ENCODE measurements at regions not wholly inside any gene's neighbourhood (a gene's known extent, or its start where the extent isn't known, plus 50 kb on each side); places are given as distances from the start of the nearest gene placed in this dataset.

DNA sequence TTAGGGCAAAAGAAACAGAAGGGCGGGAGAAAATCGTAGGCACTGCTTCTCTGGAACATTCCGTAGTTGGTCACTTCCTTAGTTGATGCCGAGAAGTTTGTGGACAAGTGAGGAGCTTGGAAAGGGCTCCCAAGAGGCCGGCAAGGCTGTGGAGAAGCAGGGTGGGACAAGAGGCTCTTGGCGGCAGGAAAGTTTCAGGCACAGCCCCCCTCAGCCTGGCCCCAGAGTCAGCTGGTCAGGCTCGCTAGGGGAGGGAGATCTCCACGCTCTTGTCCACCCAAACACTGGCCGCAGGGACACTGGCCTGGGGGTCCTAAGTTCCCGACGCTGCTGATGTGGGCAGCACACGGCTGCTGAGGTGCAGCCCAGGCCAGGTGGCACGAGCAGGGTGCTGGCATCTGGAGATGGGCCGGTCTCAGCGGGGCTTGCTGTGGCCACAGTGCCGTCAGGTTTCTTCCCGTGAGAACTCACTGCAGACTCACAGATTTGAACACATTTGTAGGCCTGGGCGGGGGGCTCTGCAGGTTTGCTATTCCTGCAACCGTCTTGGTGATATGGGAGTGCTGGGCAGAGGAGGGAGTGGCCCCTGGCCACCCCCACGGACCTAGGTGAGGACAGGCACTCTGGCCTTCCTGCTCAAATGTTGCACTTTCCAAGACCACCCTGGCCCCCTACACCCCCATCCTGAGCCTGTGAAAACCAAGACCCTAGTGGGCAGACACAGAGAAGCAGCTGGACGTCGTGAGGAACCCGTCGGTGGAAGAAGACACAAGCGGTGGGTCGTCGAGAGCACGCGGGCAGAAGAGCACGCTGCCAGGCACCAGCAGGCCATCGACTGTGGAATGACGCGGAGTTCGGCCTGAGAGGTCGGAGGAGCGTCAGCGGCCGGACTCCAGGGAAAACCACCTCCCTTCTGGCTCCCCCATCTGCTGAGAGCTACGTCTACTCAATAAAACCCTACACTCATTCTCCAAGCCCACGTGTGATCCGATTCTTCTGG, 160.1 kb downstream of the ERMARD start:
- no peak for DNase-seq (ENCODE audit: low spot score)
- ChIA-PET POLR2A (ENCODE audit: low non-redundant PET) (no interaction called here), CTCF (no interaction called here)
- H3K27ac ChIP-seq: no peak overlapping the region
- TF ChIP-seq, protein P1, sequence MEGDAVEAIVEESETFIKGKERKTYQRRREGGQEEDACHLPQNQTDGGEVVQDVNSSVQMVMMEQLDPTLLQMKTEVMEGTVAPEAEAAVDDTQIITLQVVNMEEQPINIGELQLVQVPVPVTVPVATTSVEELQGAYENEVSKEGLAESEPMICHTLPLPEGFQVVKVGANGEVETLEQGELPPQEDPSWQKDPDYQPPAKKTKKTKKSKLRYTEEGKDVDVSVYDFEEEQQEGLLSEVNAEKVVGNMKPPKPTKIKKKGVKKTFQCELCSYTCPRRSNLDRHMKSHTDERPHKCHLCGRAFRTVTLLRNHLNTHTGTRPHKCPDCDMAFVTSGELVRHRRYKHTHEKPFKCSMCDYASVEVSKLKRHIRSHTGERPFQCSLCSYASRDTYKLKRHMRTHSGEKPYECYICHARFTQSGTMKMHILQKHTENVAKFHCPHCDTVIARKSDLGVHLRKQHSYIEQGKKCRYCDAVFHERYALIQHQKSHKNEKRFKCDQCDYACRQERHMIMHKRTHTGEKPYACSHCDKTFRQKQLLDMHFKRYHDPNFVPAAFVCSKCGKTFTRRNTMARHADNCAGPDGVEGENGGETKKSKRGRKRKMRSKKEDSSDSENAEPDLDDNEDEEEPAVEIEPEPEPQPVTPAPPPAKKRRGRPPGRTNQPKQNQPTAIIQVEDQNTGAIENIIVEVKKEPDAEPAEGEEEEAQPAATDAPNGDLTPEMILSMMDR (conservative IDR thresholded peaks at IDR 0.05; ENCODE audit: low read depth): no peak

DNA sequence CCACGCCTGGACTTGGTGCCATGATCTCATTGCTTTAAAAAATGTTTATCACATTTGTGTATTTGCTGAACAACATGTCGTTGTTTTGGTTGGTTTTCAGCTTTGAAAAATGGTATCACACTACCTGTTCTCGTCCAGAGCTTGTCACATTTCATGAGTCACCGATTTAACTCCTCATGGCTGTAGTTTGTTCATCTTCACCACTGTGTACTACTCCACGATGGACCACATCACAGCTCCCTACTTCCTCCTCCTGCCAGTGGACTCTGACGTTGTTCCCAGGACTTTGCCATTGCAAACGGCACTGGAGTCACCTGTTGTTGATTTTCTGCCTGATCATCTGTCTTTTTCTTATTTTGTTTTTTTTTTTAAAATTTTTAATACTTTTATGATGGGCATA, 157.7 kb downstream of the ERMARD start:
- H3K27ac ChIP-seq: no peak overlapping the region
- POLR2A ChIA-PET (ENCODE audit: low non-redundant PET): no interaction called here
- CTCF ChIA-PET: no interaction called here
- DNase-seq (ENCODE audit: low spot score): no peak
- TF ChIP-seq, protein P1 (conservative IDR thresholded peaks at IDR 0.05; ENCODE audit: low read depth): no peak

DNA sequence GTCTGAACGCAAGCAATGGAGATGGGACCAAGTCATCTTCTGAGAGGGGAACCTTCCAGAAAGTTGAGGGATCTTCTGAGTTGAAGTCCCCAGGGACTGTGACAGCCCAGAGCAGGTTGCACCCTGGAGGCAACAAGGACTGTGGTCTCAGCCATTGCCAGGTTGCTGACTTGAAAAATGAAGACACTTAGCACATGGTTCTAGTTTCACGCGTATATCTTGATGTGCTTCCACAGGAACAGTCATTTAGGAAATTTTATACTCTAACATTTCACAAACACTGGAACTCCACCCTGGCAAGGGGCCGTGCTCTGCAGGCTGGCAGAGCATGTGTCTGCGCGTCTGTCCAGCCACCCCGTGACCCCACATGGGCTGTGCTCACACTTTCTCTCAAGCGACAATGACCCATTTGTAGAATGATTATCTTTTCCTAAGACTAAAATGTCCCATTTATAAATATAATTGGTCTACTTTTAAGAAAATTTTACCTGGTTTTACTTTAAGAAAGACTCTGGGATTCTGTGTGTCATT, 157.0 kb downstream of the ERMARD start:
- POLR2A ChIA-PET (ENCODE audit: low non-redundant PET): no interaction called here
- TF ChIP-seq, protein P1 (conservative IDR thresholded peaks at IDR 0.05; ENCODE audit: low read depth): no peak

DNA sequence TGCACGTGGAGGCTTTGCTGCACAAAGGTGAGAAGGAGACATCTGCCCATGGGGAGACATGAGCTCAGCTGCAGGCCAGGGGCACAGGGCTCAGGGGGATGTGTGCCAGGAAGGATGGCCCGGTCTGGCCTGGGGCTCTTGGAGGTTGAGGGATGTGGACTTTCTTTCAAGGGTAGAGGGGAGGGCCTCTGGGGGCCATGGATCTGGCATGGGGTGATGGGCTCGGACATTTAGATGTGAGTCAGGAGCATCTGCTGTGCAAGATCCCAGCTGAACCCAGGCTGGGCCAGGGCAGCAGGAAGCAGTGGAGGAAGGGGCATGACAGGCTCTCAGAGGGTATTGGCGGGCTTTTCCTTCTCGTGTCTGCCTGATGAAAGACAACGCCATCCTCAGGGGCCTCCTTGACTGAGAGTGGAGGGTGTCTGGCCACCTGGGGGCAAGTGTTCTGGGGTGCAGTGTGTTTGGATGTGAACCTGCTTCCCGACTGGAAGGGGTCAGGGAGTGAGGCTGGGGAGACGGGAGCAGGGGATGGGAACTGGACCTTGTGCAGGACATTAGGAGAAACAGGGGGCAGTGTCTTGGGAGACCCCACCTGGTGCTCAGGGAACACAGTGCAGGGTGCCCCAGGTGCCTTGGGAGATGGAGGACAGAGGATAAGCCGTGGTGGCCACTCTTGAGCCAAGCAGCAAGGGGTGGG, 156.1 kb downstream of the ERMARD start:
- POLR2A ChIA-PET (ENCODE audit: low non-redundant PET): no interaction called here
- TF ChIP-seq, protein P1 (conservative IDR thresholded peaks at IDR 0.05; ENCODE audit: low read depth): no peak
- H3K27ac ChIP-seq: no peak overlapping the region
- CTCF ChIA-PET: no interaction called here
- no peak for DNase-seq (ENCODE audit: low spot score)

More for the DNA sequence above, 157.0 kb downstream of the ERMARD start:
- H3K27ac ChIP-seq: no peak overlapping the region
- DNase-seq (ENCODE audit: low spot score): no peak
- CTCF ChIA-PET: no interaction called here

DNA sequence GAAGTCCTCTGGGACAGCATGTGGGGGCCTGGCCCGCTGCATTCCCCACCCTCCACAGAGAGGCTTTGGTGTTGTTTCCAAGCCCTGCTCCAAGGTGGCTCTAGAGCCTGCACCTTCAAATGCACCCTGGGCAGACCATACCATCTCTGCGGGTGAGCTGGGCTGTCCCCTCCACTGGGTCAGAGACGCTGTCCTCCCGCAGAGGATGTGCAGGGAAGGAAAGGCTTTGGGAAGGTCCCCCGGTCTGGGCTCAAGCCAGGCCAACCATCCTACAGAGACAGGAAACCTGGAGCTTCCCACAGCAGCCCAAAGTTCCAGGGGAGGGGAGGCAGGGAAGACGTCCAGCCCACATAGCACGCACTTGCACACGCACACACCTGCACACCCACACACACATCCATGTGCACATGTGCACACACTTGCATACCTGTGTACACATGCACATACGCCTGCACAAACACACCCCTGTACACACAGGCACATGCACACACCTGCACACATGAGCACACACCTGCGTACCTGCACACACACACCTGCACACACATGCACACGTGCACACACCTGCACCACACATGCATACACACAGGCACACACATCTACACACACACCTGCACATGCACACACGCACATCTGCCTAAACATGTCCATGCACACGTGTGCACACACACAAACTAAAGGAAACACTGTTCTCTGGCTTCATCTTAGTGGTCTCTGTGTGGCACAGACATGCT, 155.4 kb downstream of the ERMARD start:
- CTCF ChIA-PET: interaction anchor here (0.6 kb wide), 1 partner anchor 296 kb away, joined by 4 read pairs; no protein-coding TSS in a partner anchor
- no peak overlapping the region for H3K27ac ChIP-seq
- POLR2A ChIA-PET (ENCODE audit: low non-redundant PET): no interaction called here
- TF ChIP-seq, protein P1 (conservative IDR thresholded peaks at IDR 0.05; ENCODE audit: low read depth): no peak
- no peak for DNase-seq (ENCODE audit: low spot score)

Data from RWPE1 (cell line).